ENCODE measurements at regions not wholly inside any gene's neighbourhood (a gene's known extent, or its start where the extent isn't known, plus 50 kb on each side); places are given as distances from the start of the nearest gene placed in this dataset.

- no peak for TF ChIP-seq CTCF (conservative IDR thresholded peaks at IDR 0.05; ENCODE audit: low read depth, low read length)
- no peak for DNase-seq (ENCODE audit: low read depth)
- no peak overlapping the region for H3K4me3 ChIP-seq (ENCODE audit: low read depth, low read length)
Observed at GRCh38 chr20:18985551-18985950, 172.0 kb downstream of the SCP2D1 start.

DNA sequence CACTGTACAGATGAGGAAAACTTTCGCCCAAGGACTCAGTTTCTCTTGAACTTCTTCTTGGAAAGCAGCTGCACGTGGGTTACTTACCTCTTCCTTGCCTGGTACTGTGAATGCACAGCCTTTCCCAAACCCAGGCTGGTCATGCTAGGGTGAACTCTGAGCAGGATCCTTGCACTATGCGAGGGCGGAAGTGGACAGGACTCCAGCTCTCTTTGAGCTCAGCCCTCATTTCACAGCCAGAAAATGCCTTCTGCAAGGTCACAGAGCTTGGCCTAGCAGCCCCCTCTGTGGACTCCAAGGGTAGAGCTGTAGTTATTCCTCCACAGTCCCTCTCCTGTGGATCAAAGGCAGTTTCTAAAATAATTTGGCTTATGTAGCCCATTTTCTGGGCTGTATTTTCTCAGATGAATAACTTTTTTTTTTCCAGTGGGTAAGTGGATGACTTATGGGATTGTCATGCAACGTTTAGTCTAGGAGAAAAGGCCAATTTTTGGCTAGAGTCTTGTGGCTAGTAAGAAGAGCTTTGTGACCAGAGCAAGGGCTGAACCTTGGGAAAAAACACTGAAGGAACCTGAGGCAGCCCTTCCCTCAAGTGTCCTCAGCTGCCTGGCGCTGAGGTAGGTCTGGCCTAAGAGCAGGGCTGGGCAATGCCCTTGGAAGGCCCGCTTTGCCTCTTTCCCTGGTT, 172.7 kb downstream of the SCP2D1 start:
- no peak for DNase-seq (ENCODE audit: low read depth)
- H3K4me3 ChIP-seq (ENCODE audit: low read depth, low read length), result no peak overlapping the region
- no peak for TF ChIP-seq CTCF (conservative IDR thresholded peaks at IDR 0.05; ENCODE audit: low read depth, low read length)

DNA sequence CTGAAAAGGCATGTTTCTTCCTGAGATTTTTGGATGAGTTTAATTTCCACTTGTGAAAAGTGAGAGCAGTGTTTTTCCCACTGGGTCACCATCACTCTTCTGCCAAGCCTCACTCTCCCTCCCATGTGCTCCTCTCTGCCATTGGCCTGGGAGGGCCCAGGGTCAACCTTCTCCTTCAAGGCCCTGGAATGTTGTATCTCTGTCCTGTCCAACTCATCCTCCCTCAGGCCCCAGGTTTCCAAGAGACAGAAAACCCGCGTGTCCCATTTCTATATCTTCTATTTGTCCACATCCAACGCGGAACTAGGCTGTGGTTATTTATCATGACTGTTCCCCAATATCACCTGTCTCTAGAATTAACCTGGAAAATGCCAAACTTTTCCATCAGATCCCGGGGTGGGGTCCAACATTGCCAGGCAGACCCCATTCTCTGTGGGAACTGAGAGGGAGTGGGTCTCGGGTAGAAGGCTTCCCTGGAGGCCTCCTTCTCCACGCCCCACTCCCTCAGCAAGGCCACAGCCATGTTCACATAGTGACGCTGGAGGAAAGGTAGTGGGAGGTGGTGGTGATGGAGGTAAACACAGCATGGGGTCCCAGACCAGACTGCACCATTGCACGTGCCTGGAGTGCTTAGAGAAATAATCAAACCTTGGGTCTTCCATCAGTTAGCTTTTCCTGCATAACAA, 173.5 kb downstream of the SCP2D1 start:
- TF ChIP-seq CTCF (conservative IDR thresholded peaks at IDR 0.05; ENCODE audit: low read depth, low read length), result no peak
- no peak overlapping the region for H3K4me3 ChIP-seq (ENCODE audit: low read depth, low read length)
- no peak for DNase-seq (ENCODE audit: low read depth)

DNA sequence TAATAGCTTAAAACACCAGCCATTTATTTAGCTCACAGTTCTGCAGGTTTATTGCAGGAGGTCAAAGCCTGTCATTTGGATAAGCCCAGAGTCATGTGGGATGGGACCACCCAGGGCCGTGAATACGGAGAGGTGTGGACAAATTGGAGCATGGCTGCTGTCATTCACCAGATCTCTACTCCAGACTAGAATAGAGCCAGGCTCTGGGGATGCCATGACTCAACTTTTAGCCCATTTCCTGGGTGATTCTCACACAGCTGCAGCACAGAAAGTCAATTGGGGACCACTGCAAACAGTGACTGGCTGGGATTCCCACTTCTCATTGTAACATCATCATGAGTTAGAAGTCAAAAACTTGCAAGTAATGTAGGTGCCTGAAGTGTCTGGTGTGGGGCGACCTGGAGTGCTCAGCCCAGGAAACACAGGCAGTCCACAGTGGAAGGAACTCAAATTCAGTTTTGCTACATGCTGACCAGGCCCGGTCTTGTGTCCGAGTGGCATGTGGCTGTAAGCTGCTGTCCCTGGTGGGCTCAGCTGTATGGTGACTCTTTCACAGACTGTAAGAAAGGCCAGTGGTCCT, 174.3 kb downstream of the SCP2D1 start:
- no peak for DNase-seq (ENCODE audit: low read depth)
- no peak for TF ChIP-seq CTCF (conservative IDR thresholded peaks at IDR 0.05; ENCODE audit: low read depth, low read length)
- H3K4me3 ChIP-seq (ENCODE audit: low read depth, low read length), result no peak overlapping the region

DNA sequence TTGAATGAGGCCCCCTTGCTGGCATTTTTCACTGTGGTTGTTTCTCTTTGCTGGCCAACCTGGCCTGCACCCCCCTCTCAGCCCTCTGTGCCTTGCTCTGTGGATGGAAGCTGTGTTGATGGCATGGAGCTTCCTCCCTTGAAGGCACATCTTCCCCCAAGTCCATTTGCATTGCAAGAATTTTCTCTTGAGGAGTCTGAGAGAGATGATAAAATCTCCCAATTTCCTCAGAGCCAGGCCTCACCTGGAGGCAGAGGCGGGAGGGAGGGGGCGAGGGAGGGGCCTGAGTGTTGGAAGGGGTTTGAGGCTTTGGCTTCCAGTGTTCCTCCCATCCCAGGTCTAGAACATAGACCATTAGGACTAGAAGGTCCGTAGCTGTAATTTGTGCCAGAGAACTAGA, 175.1 kb downstream of the SCP2D1 start:
- DNase-seq (ENCODE audit: low read depth), result no peak
- no peak overlapping the region for H3K4me3 ChIP-seq (ENCODE audit: low read depth, low read length)
- no peak for TF ChIP-seq CTCF (conservative IDR thresholded peaks at IDR 0.05; ENCODE audit: low read depth, low read length)

- TF ChIP-seq CTCF (conservative IDR thresholded peaks at IDR 0.05; ENCODE audit: low read depth, low read length), result no peak
- DNase-seq (ENCODE audit: low read depth), result no peak
Observed at GRCh38 chr20:18989736-18990474, 176.3 kb downstream of the SCP2D1 start.

More at GRCh38 chr20:18989736-18990474, 176.3 kb downstream of the SCP2D1 start:
- no peak overlapping the region for H3K4me3 ChIP-seq (ENCODE audit: low read depth, low read length)

All from choroid plexus epithelial cell (primary cell).